SU-DHL-6 (cell line): ENCODE measurements at regions not wholly inside any gene's neighbourhood (a gene's known extent, or its start where the extent isn't known, plus 50 kb on each side); places are given as distances from the start of the nearest gene placed in this dataset.

Experiments
- H2AFZ ChIP-seq: fragments of 200-600 bp; sonication (generic); 2 replicates; pipeline ENCODE4 v1.6.1; 2014; ENCODE audit warnings: low read depth, mild to moderate bottlenecking, moderate library complexity, mixed read lengths, antibody characterized with exemption, low read length; ENCODE audit not compliant: severe bottlenecking
- H3F3A ChIP-seq: fragments of 200-600 bp; shearing (Covaris generic); 2 replicates; pipeline ENCODE4 v1.6.0; 2016; ENCODE audit warnings: antibody characterized with exemption, mild to moderate bottlenecking; ENCODE audit not compliant: insufficient read depth
- H3K27ac ChIP-seq: fragments of 200-600 bp; sonication (generic); 2 replicates; pipeline ENCODE4 v1.5.1; 2016; ENCODE audit warnings: low read depth, mild to moderate bottlenecking, low read length, moderate library complexity, mixed read lengths
- H3K27me3 ChIP-seq: fragments of 200-600 bp; sonication (generic), shearing (Covaris generic); 2 replicates; pipeline ENCODE4 v1.6.0; 2014; ENCODE audit warnings: mild to moderate bottlenecking, low read length
- H3K36me3 ChIP-seq: fragments of 200-600 bp; sonication (generic); 2 replicates; pipeline ENCODE4 v1.6.1; 2014; ENCODE audit warnings: mild to moderate bottlenecking, low read length, mixed read lengths
- H3K4me2 ChIP-seq: fragments of 300-600, 200-600 bp; shearing (Covaris generic), sonication (generic); 2 replicates; pipeline ENCODE4 v1.6.0; 2014; ENCODE audit warnings: low read length, low read depth, mild to moderate bottlenecking; ENCODE audit not compliant: poor library complexity, severe bottlenecking
- H3K4me3 ChIP-seq: fragments of 200-600 bp; sonication (generic); 2 replicates; pipeline ENCODE4 v1.5.1; 2014; ENCODE audit warnings: antibody characterized with exemption, low read length, mild to moderate bottlenecking, mixed read lengths; ENCODE audit not compliant: insufficient read depth, poor library complexity, severe bottlenecking
- H3K79me2 ChIP-seq: fragments of 200-600 bp; sonication (generic); 2 replicates; pipeline ENCODE4 v1.6.1; 2014; ENCODE audit warnings: mild to moderate bottlenecking, low read length, moderate library complexity; ENCODE audit not compliant: insufficient read depth
- H3K9ac ChIP-seq: fragments of 200-600 bp; sonication (generic); 2 replicates; pipeline ENCODE4 v1.7.0; 2014; ENCODE audit warnings: mild to moderate bottlenecking, low read length
- H3K9me2 ChIP-seq: fragments of 200-600 bp; sonication (generic); replicated peaks from 2 replicates; pipeline ENCODE4 v1.6.1; 2014; ENCODE audit warnings: low read length; ENCODE audit not compliant: insufficient read depth
- H3K9me3 ChIP-seq: fragments of 200-600 bp; sonication (generic); 2 replicates; pipeline ENCODE4 v1.6.1; 2014; ENCODE audit warnings: low read length, mixed read lengths; ENCODE audit not compliant: insufficient read depth
- H4K20me1 ChIP-seq: fragments of 200-600 bp; sonication (generic); 2 replicates; pipeline ENCODE4 v1.6.1; 2014; ENCODE audit warnings: low read depth, mild to moderate bottlenecking, antibody characterized with exemption, low read length, moderate library complexity, mixed read lengths
- EZH2phosphoT487 ChIP-seq: fragments of 200-600 bp; sonication (generic), shearing (Covaris generic); conservative IDR thresholded peaks from 2 replicates; pipeline ENCODE4 v1.6.1; 2018; ENCODE audit warnings: mild to moderate bottlenecking, antibody characterized with exemption, low read length, moderate library complexity, mixed read lengths
- TF ChIP-seq, protein P1 (sequence below): fragments of 200-600 bp; sonication (generic); IDR thresholded peaks from one replicate; pipeline ENCODE4 v1.5.1; 2017; ENCODE audit warnings: antibody characterized with exemption, mild to moderate bottlenecking, low read length, moderate library complexity; ENCODE audit not compliant: insufficient read depth, poor library complexity, severe bottlenecking

DNA sequence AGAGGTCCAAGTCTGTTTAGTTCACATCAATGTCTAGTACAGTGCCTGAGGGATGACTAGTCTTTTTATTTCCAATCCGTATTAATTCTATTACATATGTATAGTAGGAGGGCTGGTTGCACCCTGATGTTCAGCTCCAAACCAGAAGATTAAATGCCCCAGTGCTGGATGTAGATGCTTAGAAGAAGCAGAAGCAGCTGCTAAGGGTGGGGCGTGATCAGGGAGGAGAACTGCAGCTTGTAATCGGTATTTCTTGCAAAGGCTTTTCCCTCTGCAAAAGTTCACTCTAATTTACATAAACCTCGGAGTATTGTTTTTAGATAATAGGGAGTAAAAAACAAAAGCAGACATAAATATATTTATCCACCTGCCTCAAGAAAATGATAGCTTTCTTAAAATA is 145.3 kb upstream of the ITGA4 start:
- Histone ChIP-seq H3K79me2 (no peaks in the 10 kb centered on the region), H3K27me3 (no peaks in the 10 kb centered on the region), H3K4me2 (peak overlapping the region; percentile 92), H3K9me3 (no peaks in the 10 kb centered on the region), H3K27ac (peak overlapping the region; percentile 98), H3K9me2 (no peaks in the 10 kb centered on the region), H4K20me1 (no peaks in the 10 kb centered on the region), H3K4me3 (peak overlapping the region; percentile 21), H3K36me3 (no peaks in the 10 kb centered on the region), H3F3A (peaks cover 48% of the 10 kb centered on the region), H2AFZ (peak overlapping the region; percentile 39), H3K9ac (peak overlapping the region; percentile 25)
- TF ChIP-seq, protein P1, sequence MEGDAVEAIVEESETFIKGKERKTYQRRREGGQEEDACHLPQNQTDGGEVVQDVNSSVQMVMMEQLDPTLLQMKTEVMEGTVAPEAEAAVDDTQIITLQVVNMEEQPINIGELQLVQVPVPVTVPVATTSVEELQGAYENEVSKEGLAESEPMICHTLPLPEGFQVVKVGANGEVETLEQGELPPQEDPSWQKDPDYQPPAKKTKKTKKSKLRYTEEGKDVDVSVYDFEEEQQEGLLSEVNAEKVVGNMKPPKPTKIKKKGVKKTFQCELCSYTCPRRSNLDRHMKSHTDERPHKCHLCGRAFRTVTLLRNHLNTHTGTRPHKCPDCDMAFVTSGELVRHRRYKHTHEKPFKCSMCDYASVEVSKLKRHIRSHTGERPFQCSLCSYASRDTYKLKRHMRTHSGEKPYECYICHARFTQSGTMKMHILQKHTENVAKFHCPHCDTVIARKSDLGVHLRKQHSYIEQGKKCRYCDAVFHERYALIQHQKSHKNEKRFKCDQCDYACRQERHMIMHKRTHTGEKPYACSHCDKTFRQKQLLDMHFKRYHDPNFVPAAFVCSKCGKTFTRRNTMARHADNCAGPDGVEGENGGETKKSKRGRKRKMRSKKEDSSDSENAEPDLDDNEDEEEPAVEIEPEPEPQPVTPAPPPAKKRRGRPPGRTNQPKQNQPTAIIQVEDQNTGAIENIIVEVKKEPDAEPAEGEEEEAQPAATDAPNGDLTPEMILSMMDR, result no peak
- TF ChIP-seq EZH2phosphoT487, result no peak

DNA sequence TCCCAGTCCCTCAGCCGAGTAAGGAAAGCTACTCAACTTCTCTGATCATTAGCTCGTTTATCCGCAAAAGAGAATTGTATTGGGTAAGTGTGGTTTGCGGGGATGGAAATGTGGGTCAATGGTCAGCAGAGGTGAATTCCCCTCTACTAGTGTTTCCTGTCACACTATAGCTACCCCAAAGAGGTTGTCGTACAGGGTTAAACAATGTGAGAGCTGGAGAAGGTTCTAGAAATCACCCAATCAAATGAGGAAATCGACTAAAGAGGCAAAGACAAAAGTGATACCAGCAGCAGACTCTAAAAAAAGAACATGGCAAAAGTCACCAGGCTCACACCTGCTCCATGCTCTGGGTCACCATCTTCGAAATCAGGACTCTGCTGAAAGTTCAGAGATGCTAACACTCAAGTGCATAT is 144.7 kb upstream of the ITGA4 start:
- no peak for TF ChIP-seq EZH2phosphoT487
- TF ChIP-seq, protein P1, result no peak
- Histone ChIP-seq H3K79me2 (no peaks in the 10 kb centered on the region), H4K20me1 (no peaks in the 10 kb centered on the region), H3K4me3 (peak overlapping the region; percentile 21), H3K9me2 (no peaks in the 10 kb centered on the region), H3F3A (peaks cover 42% of the 10 kb centered on the region), H3K27ac (peak overlapping the region; percentile 98), H3K27me3 (no peaks in the 10 kb centered on the region), H3K36me3 (no peaks in the 10 kb centered on the region), H2AFZ (peak overlapping the region; percentile 39), H3K4me2 (peak overlapping the region; percentile 92), H3K9me3 (no peaks in the 10 kb centered on the region), H3K9ac (peak overlapping the region; percentile 25)

DNA sequence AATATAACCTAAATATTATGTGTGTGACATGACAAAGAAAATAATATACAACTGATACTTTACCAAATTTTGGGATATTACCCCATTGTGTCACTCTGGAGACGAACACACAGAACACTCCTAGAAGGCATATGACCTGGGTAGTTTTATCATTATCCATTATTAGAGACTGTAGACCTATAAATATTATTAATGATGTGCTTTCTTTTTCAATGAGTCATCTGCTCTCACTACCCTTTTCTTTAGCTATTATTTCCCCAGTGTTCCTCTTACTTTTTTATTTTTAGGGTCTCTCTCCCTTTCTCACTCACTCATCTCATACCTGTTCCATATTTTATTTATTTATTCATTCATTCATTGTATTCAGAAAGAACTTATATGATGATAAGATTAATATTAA is 143.3 kb upstream of the ITGA4 start:
- Histone ChIP-seq H3K9ac (no peak overlapping the region), H4K20me1 (no peaks in the 10 kb centered on the region), H3K27ac (no peak overlapping the region), H3K9me3 (no peaks in the 10 kb centered on the region), H3K79me2 (no peaks in the 10 kb centered on the region), H3F3A (peaks cover 33% of the 10 kb centered on the region), H3K4me3 (no peak overlapping the region), H3K27me3 (no peaks in the 10 kb centered on the region), H3K4me2 (peak overlapping the region; percentile 92), H3K9me2 (no peaks in the 10 kb centered on the region), H2AFZ (peak overlapping the region; percentile 39), H3K36me3 (no peaks in the 10 kb centered on the region)
- TF ChIP-seq, protein P1, result no peak
- no peak for TF ChIP-seq EZH2phosphoT487

DNA sequence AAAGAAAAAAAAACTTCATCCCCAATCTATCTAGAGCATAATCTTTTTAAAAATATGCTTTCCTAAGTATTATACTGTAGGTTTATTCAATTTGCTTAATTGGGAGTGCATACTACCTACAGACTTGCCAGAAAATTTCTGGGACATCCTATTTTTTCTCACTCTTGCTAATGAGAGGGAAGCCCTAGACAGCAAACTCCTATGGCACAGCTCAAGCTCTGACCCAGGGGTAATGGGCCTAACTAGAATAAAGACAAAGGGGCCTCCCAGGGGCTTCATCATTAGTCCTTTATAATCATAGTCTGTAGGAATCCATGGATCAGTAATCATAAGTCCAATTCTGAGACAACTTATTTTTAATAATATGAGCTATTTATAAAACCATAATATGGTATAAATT is 142.6 kb upstream of the ITGA4 start:
- H3K27ac ChIP-seq, result no peak overlapping the region
- H2AFZ ChIP-seq, result no peak overlapping the region
- H3K9ac ChIP-seq, result no peak overlapping the region
- H3K79me2 ChIP-seq, result no peaks in the 10 kb centered on the region
- no peaks in the 10 kb centered on the region for H3K27me3 ChIP-seq
- no peaks in the 10 kb centered on the region for H3K36me3 ChIP-seq
- H3K4me2 ChIP-seq, result no peak overlapping the region
- H3K9me3 ChIP-seq, result no peaks in the 10 kb centered on the region
- H3K4me3 ChIP-seq, result no peak overlapping the region
- TF ChIP-seq, protein P1, result no peak
- no peak for TF ChIP-seq EZH2phosphoT487
- H3F3A ChIP-seq, result peaks cover 30% of the 10 kb centered on the region
- no peaks in the 10 kb centered on the region for H3K9me2 ChIP-seq
- no peaks in the 10 kb centered on the region for H4K20me1 ChIP-seq
